Renal cortex interstitium (tissue), 11 donors: ENCODE measurements at regions not wholly inside any gene's neighbourhood (a gene's known extent, or its start where the extent isn't known, plus 50 kb on each side); places are given as distances from the start of the nearest gene placed in this dataset.

ENCODE experiments used
- DNase-seq, 11 donors: peaks; one replicate each; pipeline ENCODE4 v3.0.0-alpha.2; 2013; ENCODE audit warnings: low read depth in 9 of 11, low spot score in 4 of 11; ENCODE audit errors: extremely low read depth in 1 of 11

GRCh38 chr7:67842571-67842970 is 845.9 kb downstream of the TYW1 start:
- DNase-seq = no peak

- no peak for DNase-seq
Observed at GRCh38 chr7:67843001-67843565, 846.5 kb downstream of the TYW1 start.

GRCh38 chr7:67843615-67844014 is 847.0 kb downstream of the TYW1 start:
- no peak for DNase-seq

- DNase-seq = peak in 1 of 11 donors; percentile 4
Observed at GRCh38 chr7:67847092-67847787, 850.6 kb downstream of the TYW1 start.

- peak in 6 of 11 donors; percentile 17 to 50 (median 28) for DNase-seq
Observed at GRCh38 chr7:67854221-67855178, 857.9 kb downstream of the TYW1 start.

- no peak for DNase-seq
Observed at GRCh38 chr7:67855322-67855721, 858.7 kb downstream of the TYW1 start.

GRCh38 chr7:67856046-67856445 is 859.4 kb downstream of the TYW1 start:
- DNase-seq = no peak

GRCh38 chr7:67857698-67858097 is 861.1 kb downstream of the TYW1 start:
- DNase-seq = no peak

- DNase-seq = no peak
Observed at GRCh38 chr7:67858931-67859330, 862.3 kb downstream of the TYW1 start.

- DNase-seq = no peak
Observed at GRCh38 chr7:67863911-67864310, 867.3 kb downstream of the TYW1 start.

- DNase-seq = no peak
Observed at GRCh38 chr7:67866054-67866453, 869.4 kb downstream of the TYW1 start.

GRCh38 chr7:67866812-67867211 is 870.2 kb downstream of the TYW1 start:
- no peak for DNase-seq

GRCh38 chr7:67870396-67870795 is 873.8 kb downstream of the TYW1 start:
- no peak for DNase-seq

GRCh38 chr7:67875558-67875957 is 878.9 kb downstream of the TYW1 start:
- no peak for DNase-seq

- no peak for DNase-seq
Observed at GRCh38 chr7:67878808-67879207, 882.2 kb downstream of the TYW1 start.

GRCh38 chr7:67882843-67883242 is 886.2 kb downstream of the TYW1 start:
- DNase-seq = no peak

- no peak for DNase-seq
Observed at GRCh38 chr7:67890316-67890715, 893.7 kb downstream of the TYW1 start.

- DNase-seq = no peak
Observed at GRCh38 chr7:67894746-67895145, 898.1 kb downstream of the TYW1 start.

- no peak for DNase-seq
Observed at GRCh38 chr7:67896721-67897120, 900.1 kb downstream of the TYW1 start.

- no peak for DNase-seq
Observed at GRCh38 chr7:67900456-67900855, 903.8 kb downstream of the TYW1 start.
